Skin of body (tissue), 1 donor: ENCODE measurements at regions not wholly inside any gene's neighbourhood (a gene's known extent, or its start where the extent isn't known, plus 50 kb on each side); places are given as distances from the start of the nearest gene placed in this dataset.
A peak's percentile ranks its signal among the peaks of the same experiment; 100 is the strongest.

Experiments used
- DNase-seq: peaks from one replicate; lab custom pipeline; 2025; lab: John Stamatoyannopoulos, UW

- no peak for DNase-seq
These were observed 119.9 kb downstream of the TMEM174 start for GRCh38 chr5:73292816-73293459.

GRCh38 chr5:73291873-73292272 is 118.9 kb downstream of the TMEM174 start:
- no peak for DNase-seq

GRCh38 chr5:73290242-73290641 is 117.2 kb downstream of the TMEM174 start:
- no peak for DNase-seq

GRCh38 chr5:73288803-73289720 is 116.1 kb downstream of the TMEM174 start:
- no peak for DNase-seq

- no peak for DNase-seq
These were observed 113.9 kb downstream of the TMEM174 start for GRCh38 chr5:73286896-73287295.

GRCh38 chr5:73284985-73285384 is 112.0 kb downstream of the TMEM174 start:
- no peak for DNase-seq

- no peak for DNase-seq
These were observed 111.3 kb downstream of the TMEM174 start for GRCh38 chr5:73284220-73284795.

GRCh38 chr5:73282923-73283322 is 109.9 kb downstream of the TMEM174 start:
- DNase-seq, result no peak

- no peak for DNase-seq
These were observed 109.4 kb downstream of the TMEM174 start for GRCh38 chr5:73282383-73282782.

GRCh38 chr5:73280821-73281746 is 108.1 kb downstream of the TMEM174 start:
- DNase-seq, result no peak

- no peak for DNase-seq
These were observed 107.4 kb downstream of the TMEM174 start for GRCh38 chr5:73280386-73280785.

GRCh38 chr5:73279805-73280204 is 106.8 kb downstream of the TMEM174 start:
- no peak for DNase-seq

GRCh38 chr5:73278693-73279092 is 105.7 kb downstream of the TMEM174 start:
- no peak for DNase-seq

GRCh38 chr5:73274881-73275663 is 102.1 kb downstream of the TMEM174 start:
- DNase-seq, result peak; percentile 34

- no peak for DNase-seq
These were observed 101.1 kb downstream of the TMEM174 start for GRCh38 chr5:73274121-73274520.

GRCh38 chr5:73273379-73274050 is 100.5 kb downstream of the TMEM174 start:
- no peak for DNase-seq

- DNase-seq, result no peak
These were observed 99.4 kb downstream of the TMEM174 start for GRCh38 chr5:73272351-73272750.

GRCh38 chr5:73268826-73269225 is 95.8 kb downstream of the TMEM174 start:
- no peak for DNase-seq

- DNase-seq, result no peak
These were observed 94.9 kb downstream of the TMEM174 start for GRCh38 chr5:73267766-73268435.
